HCT116 (cell line): ENCODE measurements at regions not wholly inside any gene's neighbourhood (a gene's known extent, or its start where the extent isn't known, plus 50 kb on each side); places are given as distances from the start of the nearest gene placed in this dataset.

ENCODE experiments used
- ATF3 ChIP-seq: IDR thresholded peaks from 2 replicates; pipeline ENCODE4 v1.6.1; 2012
- CTCF ChIP-seq, 3 experiments: fragments of 200-600 bp in 1 of 3; sonication (generic) in 1 of 3; IDR thresholded peaks in 2 of 3; conservative IDR thresholded peaks in 1 of 3; 2 replicates each; pipeline ENCODE4 v1.5.1; 2012 to 2017; ENCODE audit warnings: low read depth in 2 of 3, low read length in 2 of 3, antibody characterized with exemption in 1 of 3, borderline replicate concordance in 1 of 3, control low read depth in 1 of 3, mild to moderate bottlenecking in 1 of 3, mixed read lengths in 1 of 3, mixed run types in 1 of 3, moderate library complexity in 1 of 3; ENCODE audit not compliant: insufficient read depth in 1 of 3
- EGR1 ChIP-seq: IDR thresholded peaks from 2 replicates; pipeline ENCODE4 v1.6.1; 2012; ENCODE audit warnings: low read depth
- POLR2A ChIP-seq: IDR thresholded peaks from 2 replicates; pipeline ENCODE4 v1.7.0; 2011; ENCODE audit warnings: borderline replicate concordance; ENCODE audit not compliant: insufficient read depth, insufficient read length; ENCODE audit errors: extremely low read depth
- YY1 ChIP-seq: IDR thresholded peaks from 2 replicates; pipeline ENCODE4 v1.6.1; 2011; ENCODE audit warnings: low read length, low read depth, moderate library complexity, mild to moderate bottlenecking; ENCODE audit not compliant: insufficient replicate concordance; ENCODE audit errors: extremely low read depth

GRCh38 chrX:25143596-25143995 is 127.8 kb upstream of the ARX start:
- no peak for TF ChIP-seq CTCF (IDR thresholded peaks at IDR 0.05 in 2 of 3, conservative IDR thresholded peaks at IDR 0.05 in 1 of 3; ENCODE audit: borderline replicate concordance in 1 of 3, insufficient read depth in 1 of 3, low read depth in 2 of 3, low read length in 2 of 3)
- no peak for TF ChIP-seq POLR2A
- TF ChIP-seq EGR1 = no peak
- no peak for TF ChIP-seq YY1
- TF ChIP-seq ATF3 = no peak
